ENCODE measurements at regions not wholly inside any gene's neighbourhood (a gene's known extent, or its start where the extent isn't known, plus 50 kb on each side); places are given as distances from the start of the nearest gene placed in this dataset.

DNA sequence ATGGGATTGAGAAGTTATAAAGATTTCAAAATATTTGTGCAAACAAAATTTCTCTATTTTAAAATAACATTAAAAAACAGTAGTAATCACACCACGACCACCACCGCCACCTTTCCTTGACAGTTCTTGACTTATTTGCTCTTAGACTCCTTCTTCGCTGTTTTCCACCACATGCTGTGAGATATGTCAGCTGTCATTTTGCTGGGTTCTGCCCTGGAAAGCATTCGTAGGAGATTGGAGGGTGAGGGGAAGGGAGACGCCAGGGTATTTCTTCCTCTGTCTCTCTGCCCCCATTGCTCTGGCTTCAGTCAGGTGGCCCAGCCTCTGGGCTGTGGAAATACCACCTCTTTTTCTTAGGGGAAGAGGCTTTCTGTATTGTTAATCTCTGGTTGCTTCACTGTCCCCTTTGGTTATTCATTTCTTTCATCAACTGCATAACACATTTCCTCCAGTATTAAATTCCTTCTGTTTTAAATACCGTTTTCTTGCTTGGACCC is 186.2 kb downstream of the NEDD1 start:
- H4K20me1 ChIP-seq (ENCODE audit: control insufficient read depth, extremely low read depth, insufficient read depth, low read length) = no peaks in the 10 kb centered on the region
- no peak overlapping the region for H3K27ac ChIP-seq (ENCODE audit: control insufficient read depth, insufficient read depth, low read length)
- H3K4me2 ChIP-seq (ENCODE audit: control insufficient read depth, extremely low read depth, insufficient read depth, low read depth, low read length) = no peak overlapping the region
- no peaks in the 10 kb centered on the region for H3K9me3 ChIP-seq (ENCODE audit: control insufficient read depth, low read depth, low read length)
- no peaks in the 10 kb centered on the region for H3K27me3 ChIP-seq (ENCODE audit: control insufficient read depth, extremely low read depth, insufficient read depth, low read length)
- no peak for FAIRE-seq
- no peaks in the 10 kb centered on the region for H3K4me1 ChIP-seq (ENCODE audit: control insufficient read depth, extremely low read depth, insufficient read depth, low read length)
- H3K4me3 ChIP-seq (ENCODE audit: control insufficient read depth in 2 of 3, extremely low read depth in 1 of 3, insufficient read depth in 2 of 3, low read depth in 1 of 3, low read length in 3 of 3) = no peak overlapping the region
- dilution Hi-C loops (cut with MboI; ENCODE audit: extremely low pct_ligation_motif_present, low sequenced_read_pairs) = no loop called here
- H3K9ac ChIP-seq (ENCODE audit: control insufficient read depth, extremely low read depth, insufficient read depth, low read length) = no peak overlapping the region
- no peak overlapping the region for H2AFZ ChIP-seq (ENCODE audit: control insufficient read depth, low read length)
- H3K79me2 ChIP-seq (ENCODE audit: control insufficient read depth, insufficient read depth, low read length) = no peaks in the 10 kb centered on the region
- no peak for DNase-seq (ENCODE audit: low read depth, low spot score)
- no peaks in the 10 kb centered on the region for H3K9me1 ChIP-seq (ENCODE audit: control insufficient read depth, extremely low read depth, insufficient read depth, low read length)
- no peaks in the 10 kb centered on the region for H3K36me3 ChIP-seq (ENCODE audit: control insufficient read depth in 2 of 2, extremely low read depth in 1 of 2, insufficient read depth in 2 of 2, low read length in 2 of 2)
- no peak for TF ChIP-seq EZH2 (IDR thresholded peaks at IDR 0.05; ENCODE audit: low read length)
- TF ChIP-seq, protein P1, sequence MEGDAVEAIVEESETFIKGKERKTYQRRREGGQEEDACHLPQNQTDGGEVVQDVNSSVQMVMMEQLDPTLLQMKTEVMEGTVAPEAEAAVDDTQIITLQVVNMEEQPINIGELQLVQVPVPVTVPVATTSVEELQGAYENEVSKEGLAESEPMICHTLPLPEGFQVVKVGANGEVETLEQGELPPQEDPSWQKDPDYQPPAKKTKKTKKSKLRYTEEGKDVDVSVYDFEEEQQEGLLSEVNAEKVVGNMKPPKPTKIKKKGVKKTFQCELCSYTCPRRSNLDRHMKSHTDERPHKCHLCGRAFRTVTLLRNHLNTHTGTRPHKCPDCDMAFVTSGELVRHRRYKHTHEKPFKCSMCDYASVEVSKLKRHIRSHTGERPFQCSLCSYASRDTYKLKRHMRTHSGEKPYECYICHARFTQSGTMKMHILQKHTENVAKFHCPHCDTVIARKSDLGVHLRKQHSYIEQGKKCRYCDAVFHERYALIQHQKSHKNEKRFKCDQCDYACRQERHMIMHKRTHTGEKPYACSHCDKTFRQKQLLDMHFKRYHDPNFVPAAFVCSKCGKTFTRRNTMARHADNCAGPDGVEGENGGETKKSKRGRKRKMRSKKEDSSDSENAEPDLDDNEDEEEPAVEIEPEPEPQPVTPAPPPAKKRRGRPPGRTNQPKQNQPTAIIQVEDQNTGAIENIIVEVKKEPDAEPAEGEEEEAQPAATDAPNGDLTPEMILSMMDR (optimal IDR thresholded peaks at IDR 0.05 in 1 of 3, IDR thresholded peaks at IDR 0.05 in 1 of 3, conservative IDR thresholded peaks at IDR 0.05 in 1 of 3; ENCODE audit: extremely low read depth in 1 of 3, insufficient read depth in 2 of 3, low read length in 3 of 3) = no peak

DNA sequence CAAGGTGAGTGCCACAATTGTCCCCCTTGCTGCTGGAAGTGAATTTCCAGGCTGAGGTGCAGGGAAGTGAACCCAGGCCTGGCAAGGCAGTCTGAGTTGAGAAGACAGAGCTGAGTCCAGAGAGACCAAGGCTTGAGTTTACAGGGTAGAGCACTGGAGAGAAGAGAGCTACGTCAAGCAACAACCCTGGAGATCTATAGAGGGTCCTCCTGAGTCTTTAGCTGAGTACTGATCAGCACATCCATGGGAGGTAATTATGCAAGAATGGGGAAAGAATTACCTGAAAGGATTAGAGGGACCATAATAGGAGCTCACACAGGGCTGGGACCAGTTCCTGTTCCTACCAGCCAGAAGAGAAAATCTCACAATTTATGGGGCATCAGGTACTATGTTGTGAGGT is 190.7 kb downstream of the NEDD1 start:
- H3K9ac ChIP-seq (ENCODE audit: control insufficient read depth, extremely low read depth, insufficient read depth, low read length) = no peak overlapping the region
- H3K79me2 ChIP-seq (ENCODE audit: control insufficient read depth, insufficient read depth, low read length) = no peaks in the 10 kb centered on the region
- no peak overlapping the region for H3K27ac ChIP-seq (ENCODE audit: control insufficient read depth, insufficient read depth, low read length)
- dilution Hi-C loops (cut with MboI; ENCODE audit: extremely low pct_ligation_motif_present, low sequenced_read_pairs) = no loop called here
- FAIRE-seq (no peak), DNase-seq (ENCODE audit: low read depth, low spot score) (no peak)
- no peaks in the 10 kb centered on the region for H3K27me3 ChIP-seq (ENCODE audit: control insufficient read depth, extremely low read depth, insufficient read depth, low read length)
- no peaks in the 10 kb centered on the region for H4K20me1 ChIP-seq (ENCODE audit: control insufficient read depth, extremely low read depth, insufficient read depth, low read length)
- no peak overlapping the region for H3K4me3 ChIP-seq (ENCODE audit: control insufficient read depth in 2 of 3, extremely low read depth in 1 of 3, insufficient read depth in 2 of 3, low read depth in 1 of 3, low read length in 3 of 3)
- no peaks in the 10 kb centered on the region for H3K36me3 ChIP-seq (ENCODE audit: control insufficient read depth in 2 of 2, extremely low read depth in 1 of 2, insufficient read depth in 2 of 2, low read length in 2 of 2)
- no peak for TF ChIP-seq EZH2 (IDR thresholded peaks at IDR 0.05; ENCODE audit: low read length)
- TF ChIP-seq, protein P1 (optimal IDR thresholded peaks at IDR 0.05 in 1 of 3, IDR thresholded peaks at IDR 0.05 in 1 of 3, conservative IDR thresholded peaks at IDR 0.05 in 1 of 3; ENCODE audit: extremely low read depth in 1 of 3, insufficient read depth in 2 of 3, low read length in 3 of 3) = no peak
- H3K4me1 ChIP-seq (ENCODE audit: control insufficient read depth, extremely low read depth, insufficient read depth, low read length) = no peaks in the 10 kb centered on the region
- no peaks in the 10 kb centered on the region for H3K9me3 ChIP-seq (ENCODE audit: control insufficient read depth, low read depth, low read length)
- H3K4me2 ChIP-seq (ENCODE audit: control insufficient read depth, extremely low read depth, insufficient read depth, low read depth, low read length) = no peak overlapping the region
- H3K9me1 ChIP-seq (ENCODE audit: control insufficient read depth, extremely low read depth, insufficient read depth, low read length) = no peaks in the 10 kb centered on the region
- H2AFZ ChIP-seq (ENCODE audit: control insufficient read depth, low read length) = no peak overlapping the region
